Tibial nerve (tissue), 4 donors: ENCODE measurements at regions not wholly inside any gene's neighbourhood (a gene's known extent, or its start where the extent isn't known, plus 50 kb on each side); places are given as distances from the start of the nearest gene placed in this dataset.

ENCODE experiments used
- DNase-seq, 2 donors: peaks; one replicate each; pipeline ENCODE4 v3.0.0-alpha.2; 2019; ENCODE audit warnings: low spot score in 2 of 2
- H3K27ac ChIP-seq, 4 donors: fragments of 200-600 bp; sonication (generic) in 3 of 4; one replicate each; pipeline ENCODE4 v1.5.1; 2017 to 2019; ENCODE audit warnings: mild to moderate bottlenecking in 1 of 4
- H3K27me3 ChIP-seq, 2 donors: fragments of 200-600 bp; sonication (generic) in 1 of 2; one replicate each; pipeline versions ENCODE4 v1.5.1 to v1.6.0; 2017 to 2019
- H3K36me3 ChIP-seq, 3 donors: fragments of 200-600 bp; sonication (generic); one replicate each; pipeline ENCODE4 v1.5.1; 2018 to 2019
- H3K4me1 ChIP-seq, 4 donors: fragments of 200-600 bp; sonication (generic) in 3 of 4; one replicate each; pipeline ENCODE4 v1.5.1; 2017 to 2019
- H3K4me3 ChIP-seq, 4 donors: fragments of 200-600 bp; sonication (generic) in 3 of 4; one replicate each; pipeline ENCODE4 v1.5.1; 2017 to 2019; ENCODE audit warnings: mild to moderate bottlenecking in 1 of 4, moderate library complexity in 1 of 4
- H3K9me3 ChIP-seq, 4 donors: fragments of 200-600 bp; sonication (generic) in 3 of 4; one replicate each; pipeline ENCODE4 v1.5.1; 2017 to 2019
- CTCF ChIP-seq, 5 experiments: fragments of 200-600 bp in 3 of 5; fragments of 450-650 bp in 2 of 5; sonication (generic) in 3 of 5; IDR thresholded peaks; one replicate each; pipeline ENCODE4 v1.5.1; 2016 to 2019; ENCODE audit warnings: antibody characterized with exemption in 5 of 5, mild to moderate bottlenecking in 3 of 5, moderate library complexity in 2 of 5
- EP300 ChIP-seq, 2 donors: sonication (generic); formaldehyde crosslinking; IDR thresholded peaks; one replicate each; pipeline ENCODE4 v1.6.1; 2017; ENCODE audit warnings: antibody characterized with exemption in 2 of 2, mild to moderate bottlenecking in 1 of 2
- POLR2A ChIP-seq, 2 donors: fragments of 450-650 bp; IDR thresholded peaks; one replicate each; pipeline ENCODE4 v1.6.1; 2017; ENCODE audit warnings: antibody characterized with exemption in 2 of 2, mild to moderate bottlenecking in 2 of 2, moderate library complexity in 2 of 2
- WGBS, 2 donors: methylation state at CpG; one replicate each; pipeline ENCODE4 v1.1.5; 2018; 5-methylcytosine and 5-hydroxymethylcytosine counted together

GRCh38 chr1:208511242-208511860 lies 267.2 kb upstream of the PLXNA2 start:
- DNase-seq, result no peak
- H3K9me3 ChIP-seq, result peaks cover 0 to 1% (median 0%) of the 10 kb centered on the region in 4 donors
- TF ChIP-seq CTCF (IDR thresholded peaks at IDR 0.05), result no peak
- no peak for TF ChIP-seq POLR2A (IDR thresholded peaks at IDR 0.05)
- TF ChIP-seq EP300 (IDR thresholded peaks at IDR 0.05), result no peak
- H3K36me3 ChIP-seq, result no peaks in the 10 kb centered on the region
- no peak overlapping the region for H3K4me3 ChIP-seq
- no peaks in the 10 kb centered on the region for H3K27me3 ChIP-seq
- 62 to 67% methylated on average over 6 of the region's 6 CpGs for WGBS, 2 donors
- no peak overlapping the region for H3K27ac ChIP-seq
- H3K4me1 ChIP-seq, result no peaks in the 10 kb centered on the region

GRCh38 chr1:208513799-208514198 lies 269.6 kb upstream of the PLXNA2 start:
- no peaks in the 10 kb centered on the region for H3K4me1 ChIP-seq
- H3K27me3 ChIP-seq, result no peaks in the 10 kb centered on the region
- no peak for DNase-seq
- TF ChIP-seq CTCF (IDR thresholded peaks at IDR 0.05) (no peak), POLR2A (IDR thresholded peaks at IDR 0.05) (no peak), EP300 (IDR thresholded peaks at IDR 0.05) (no peak)
- H3K4me3 ChIP-seq, result no peak overlapping the region
- H3K9me3 ChIP-seq, result peaks cover 0 to 14% (median 0%) of the 10 kb centered on the region in 4 donors
- no peaks in the 10 kb centered on the region for H3K36me3 ChIP-seq
- H3K27ac ChIP-seq, result no peak overlapping the region
- 47 to 51% methylated on average over 2 of the region's 2 CpGs for WGBS, 2 donors

- Histone ChIP-seq H3K27ac (no peak overlapping the region), H3K36me3 (no peaks in the 10 kb centered on the region), H3K4me1 (no peaks in the 10 kb centered on the region), H3K9me3 (peaks cover 0 to 14% (median 0%) of the 10 kb centered on the region in 4 donors), H3K27me3 (no peaks in the 10 kb centered on the region), H3K4me3 (no peak overlapping the region)
- TF ChIP-seq POLR2A (IDR thresholded peaks at IDR 0.05) (no peak), CTCF (IDR thresholded peaks at IDR 0.05) (no peak), EP300 (IDR thresholded peaks at IDR 0.05) (no peak)
- DNase-seq, result no peak
- WGBS, 2 donors, result 88 to 93% methylated on average over 3 of the region's 3 CpGs
These were observed 270.9 kb upstream of the PLXNA2 start for GRCh38 chr1:208515129-208515528.

- peaks cover 0 to 14% (median 0%) of the 10 kb centered on the region in 4 donors for H3K9me3 ChIP-seq
- H3K36me3 ChIP-seq, result no peaks in the 10 kb centered on the region
- no peak for TF ChIP-seq CTCF (IDR thresholded peaks at IDR 0.05)
- TF ChIP-seq POLR2A (IDR thresholded peaks at IDR 0.05), result no peak
- TF ChIP-seq EP300 (IDR thresholded peaks at IDR 0.05), result no peak
- H3K27me3 ChIP-seq, result no peaks in the 10 kb centered on the region
- H3K4me1 ChIP-seq, result no peaks in the 10 kb centered on the region
- WGBS, 2 donors, result 84 to 88% methylated on average over 5 of the region's 5 CpGs
- H3K27ac ChIP-seq, result no peak overlapping the region
- no peak for DNase-seq
- H3K4me3 ChIP-seq, result no peak overlapping the region
These were observed 272.6 kb upstream of the PLXNA2 start for GRCh38 chr1:208516780-208517179.

- TF ChIP-seq CTCF (IDR thresholded peaks at IDR 0.05) (no peak), POLR2A (IDR thresholded peaks at IDR 0.05) (no peak), EP300 (IDR thresholded peaks at IDR 0.05) (no peak)
- Histone ChIP-seq H3K4me3 (no peak overlapping the region), H3K36me3 (no peaks in the 10 kb centered on the region), H3K4me1 (no peaks in the 10 kb centered on the region), H3K27ac (no peak overlapping the region), H3K9me3 (peaks cover 0 to 14% (median 0%) of the 10 kb centered on the region in 4 donors), H3K27me3 (no peaks in the 10 kb centered on the region)
- no peak for DNase-seq
- 63 to 87% methylated on average over 1 of the region's 1 CpG for whole genome bisulfite sequencing, 2 donors
These were observed 276.4 kb upstream of the PLXNA2 start for GRCh38 chr1:208520438-208521099.
